Dermis blood vessel endothelial cell (primary cell): ENCODE measurements at regions not wholly inside any gene's neighbourhood (a gene's known extent, or its start where the extent isn't known, plus 50 kb on each side); places are given as distances from the start of the nearest gene placed in this dataset.
"Not testable (repeated sequence)": the region's sequence is repeated elsewhere in the genome, so short reads cannot be mapped to it uniquely, and the experiment has no call there.

ENCODE experiments used
- DNase-seq: peaks from one replicate; pipeline ENCODE4 v3.0.0; 2010

DNA sequence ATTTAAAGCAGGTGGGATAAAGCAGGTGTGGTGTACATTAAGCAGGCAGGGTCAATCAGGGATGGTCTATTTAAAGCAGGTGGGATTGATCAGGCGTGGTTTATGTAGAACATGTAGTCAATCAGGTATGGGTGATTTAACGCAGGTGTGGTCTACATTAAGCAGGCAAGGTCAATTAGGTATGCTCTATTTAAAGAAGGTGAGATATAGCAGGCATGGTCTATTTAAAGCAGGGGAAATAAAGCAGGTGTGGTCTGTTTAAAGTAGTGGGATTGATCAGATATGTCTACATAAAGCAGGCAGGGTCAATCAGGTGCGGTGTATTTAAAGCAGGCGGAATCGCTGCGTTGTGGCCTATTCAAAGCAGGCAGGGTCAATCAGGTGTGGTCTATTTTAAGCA, 88.6 kb upstream of the MXRA5 start:
- no peak for DNase-seq

DNA sequence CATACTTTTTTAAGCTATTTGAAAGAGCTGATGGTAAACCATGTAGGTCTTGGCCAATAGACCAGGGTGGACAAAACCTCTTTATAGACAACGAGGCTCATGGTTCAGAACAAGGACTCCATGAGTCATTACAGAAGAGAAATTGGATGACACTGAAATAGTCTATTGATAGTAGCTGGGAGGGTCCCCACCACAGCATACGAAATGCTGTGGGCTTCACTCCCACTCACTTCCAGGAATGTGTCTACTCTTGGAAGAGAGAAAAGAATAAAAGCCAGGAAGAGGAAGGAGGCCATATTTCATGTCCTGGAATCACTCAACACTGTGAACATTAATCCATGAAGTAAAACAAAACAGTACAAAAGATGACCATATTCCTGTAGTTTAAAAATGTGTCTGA, 82.3 kb upstream of the MXRA5 start:
- no peak for DNase-seq

DNA sequence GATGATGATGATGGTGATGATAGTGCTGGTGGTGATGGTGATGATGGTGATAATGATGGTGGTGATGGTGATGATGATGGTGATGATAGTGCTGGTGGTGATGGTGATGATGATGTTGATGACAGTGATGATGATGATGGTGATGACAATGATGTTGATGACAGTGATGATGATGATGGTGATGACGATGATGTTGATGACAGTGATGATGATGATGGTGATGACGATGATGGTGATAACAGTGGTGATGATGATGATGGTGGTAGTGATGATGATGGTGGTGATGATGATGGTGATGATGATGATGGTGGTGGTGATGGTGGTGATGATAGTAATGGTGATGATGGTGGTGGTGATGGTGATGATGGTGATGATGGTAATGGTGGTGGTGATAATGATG, 80.1 kb upstream of the MXRA5 start:
- DNase-seq: no peak

DNA sequence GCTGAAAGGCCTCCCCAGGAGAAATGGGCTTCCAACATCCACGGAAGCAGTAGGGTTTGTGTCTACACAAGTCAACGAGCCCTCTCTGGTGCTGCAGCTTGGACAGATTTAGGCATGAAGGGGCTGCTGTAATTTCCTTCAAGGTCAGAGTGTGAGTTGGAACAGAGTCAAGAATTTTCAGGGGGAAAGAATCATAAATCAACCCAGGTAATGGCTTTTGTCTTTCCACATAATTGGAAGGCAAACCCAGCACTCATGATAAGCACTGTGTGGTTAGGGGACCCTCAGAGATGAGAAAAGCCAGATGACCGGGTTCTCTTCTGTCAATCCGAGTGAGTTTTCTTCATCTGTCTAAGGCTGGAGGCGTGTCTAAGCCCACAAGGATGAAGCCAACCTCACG, 78.6 kb upstream of the MXRA5 start:
- DNase-seq: no peak

DNA sequence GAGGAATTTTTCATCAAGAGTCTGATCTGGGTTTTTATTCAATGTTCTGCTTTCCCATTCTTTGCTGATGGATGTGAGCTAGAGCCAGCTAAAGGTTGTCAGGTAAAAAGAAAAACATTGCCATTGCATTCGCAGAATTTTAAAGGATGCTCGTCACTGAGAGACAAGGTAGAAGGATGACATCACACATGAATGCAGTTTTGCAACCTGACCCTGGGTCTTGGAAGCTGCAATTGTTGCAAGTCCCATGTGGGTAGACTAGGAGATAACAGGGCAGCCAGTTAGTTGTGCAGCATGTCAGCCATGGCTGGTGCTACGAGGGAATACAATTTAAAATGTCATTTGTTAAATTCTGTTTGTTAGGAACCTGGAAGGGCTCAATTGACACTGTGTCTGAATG, 73.9 kb upstream of the MXRA5 start:
- no peak for DNase-seq

DNA sequence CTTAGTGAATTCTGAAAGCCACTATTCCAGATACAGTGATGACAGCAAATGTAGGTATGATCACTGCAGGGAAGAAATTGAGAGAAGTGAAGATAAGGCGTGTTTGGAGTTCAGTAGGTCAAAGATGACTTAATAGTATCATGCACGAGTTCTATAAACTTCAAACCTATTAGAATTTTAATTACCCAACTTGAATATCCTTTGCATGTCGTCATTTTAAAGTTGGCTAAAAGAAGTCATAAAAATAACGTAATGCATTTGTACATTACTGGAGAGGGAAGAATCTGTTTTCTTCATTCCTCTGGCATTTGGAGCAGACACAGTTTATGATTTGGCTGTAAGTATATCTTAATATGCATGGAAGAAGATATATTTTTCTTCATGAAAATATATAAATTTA, 68.6 kb upstream of the MXRA5 start:
- no peak for DNase-seq

DNA sequence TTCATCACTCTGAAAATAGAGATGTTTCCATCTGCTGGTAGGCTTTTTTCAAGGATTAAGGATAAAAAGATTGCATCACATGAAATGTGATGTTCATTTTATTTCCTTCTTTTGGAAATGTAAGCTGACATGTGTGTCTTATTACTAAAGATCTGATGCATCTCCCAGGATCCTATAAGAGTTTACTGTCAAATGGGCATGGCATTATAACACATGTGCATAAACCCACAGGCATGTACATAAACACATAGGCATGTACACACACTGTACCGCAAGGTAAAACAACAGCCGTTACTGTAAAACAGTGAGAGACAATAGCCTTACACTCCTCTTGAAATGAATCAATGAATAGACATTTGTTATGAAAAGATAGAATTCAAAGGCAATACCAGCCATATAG, 65.2 kb upstream of the MXRA5 start:
- not testable (repeated sequence) for DNase-seq

DNA sequence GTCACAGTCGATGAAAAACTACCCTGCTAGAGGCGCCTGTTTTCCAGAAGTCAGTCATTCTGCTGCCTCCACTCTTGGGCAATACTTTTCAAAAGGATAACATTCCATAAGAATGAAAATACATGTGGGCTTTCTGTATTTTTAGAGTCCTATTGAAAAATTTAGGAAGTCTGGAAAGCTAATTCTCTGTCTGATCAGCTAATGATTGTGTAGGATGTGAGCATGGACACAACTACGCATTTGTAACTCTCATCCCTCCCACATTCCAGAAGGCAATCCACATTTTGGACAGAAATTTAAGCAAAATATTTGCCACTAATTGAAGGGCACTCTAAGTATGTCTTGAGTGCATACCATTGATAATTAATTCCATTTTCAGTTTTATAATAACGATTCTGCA, 63.5 kb upstream of the MXRA5 start:
- not testable (repeated sequence) for DNase-seq

DNA sequence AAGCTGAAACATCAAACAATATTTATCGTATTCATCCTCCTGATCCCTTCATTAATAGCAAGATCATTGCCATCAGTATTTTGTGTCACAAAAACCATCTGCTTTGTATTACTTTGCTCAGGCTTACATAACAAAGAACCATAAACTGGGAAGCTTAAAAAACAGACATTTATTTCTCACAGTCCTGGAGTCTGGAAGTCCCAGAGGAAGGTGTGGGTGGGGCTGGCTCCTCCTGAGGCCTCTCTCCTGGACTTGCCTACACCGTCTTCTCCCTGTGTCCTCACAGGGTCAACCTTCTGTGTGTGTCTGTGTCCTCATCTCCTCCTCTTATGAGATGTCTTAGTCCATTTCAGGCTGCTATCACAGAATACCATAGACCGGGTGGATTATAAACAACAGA, 61.3 kb upstream of the MXRA5 start:
- DNase-seq: no peak

DNA sequence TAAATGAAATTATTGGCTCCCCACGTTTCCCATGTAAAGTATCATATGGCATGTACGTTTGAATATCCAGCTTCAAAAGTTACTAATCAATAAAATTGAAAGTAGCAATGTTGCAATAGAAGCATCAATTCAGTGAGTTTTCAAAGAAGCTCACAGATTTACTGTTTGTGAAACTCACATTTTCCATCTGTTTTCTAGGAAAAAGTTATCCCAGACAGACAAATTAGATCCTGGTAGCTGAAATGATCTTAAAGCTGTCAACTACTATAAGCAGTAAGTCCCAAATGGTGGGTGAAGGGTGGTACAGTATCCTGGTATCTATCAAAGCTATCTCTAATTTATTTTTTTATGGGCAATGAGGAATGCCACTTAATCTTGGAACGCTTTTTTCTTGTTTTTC, 60.7 kb upstream of the MXRA5 start:
- DNase-seq: no peak

DNA sequence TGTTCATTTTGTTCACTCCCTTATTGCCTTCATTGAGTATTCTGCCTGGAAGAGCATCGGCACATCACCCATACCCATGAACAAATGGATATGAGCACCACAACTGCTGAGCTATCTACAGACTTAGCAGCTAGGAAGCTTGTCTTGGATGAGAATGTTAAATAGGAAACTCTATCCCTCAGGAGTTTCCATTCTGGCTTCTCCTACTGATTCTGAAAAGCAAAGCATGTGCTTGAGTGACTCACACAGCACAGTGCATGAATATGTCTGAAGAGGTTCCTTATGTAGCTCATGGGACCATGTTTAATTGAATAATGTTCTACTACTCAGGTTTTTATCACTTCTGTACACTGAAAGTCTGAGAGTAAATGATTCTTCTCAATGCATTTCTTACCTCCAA, 57.3 kb upstream of the MXRA5 start:
- DNase-seq: no peak
